PC-9 (cell line): ENCODE measurements at regions not wholly inside any gene's neighbourhood (a gene's known extent, or its start where the extent isn't known, plus 50 kb on each side); places are given as distances from the start of the nearest gene placed in this dataset.

Experiments used
- BruUV-seq: library from RNA; stranded (reverse); fragments of 400-500 nt; replicated peaks from 2 replicates; lab custom pipeline; 2021; lab: Mats Ljungman, UMichigan
- CTCF ChIA-PET: fragments of 300-600 bp; sonication (Branson Sonifier 250); formaldehyde crosslinking; loops from one replicate; lab custom pipeline; 2022; ENCODE audit warnings: antibody characterized with exemption; lab: Charles Lee
- POLR2A ChIA-PET: fragments of 300-600 bp; sonication (Branson Sonifier 250); formaldehyde crosslinking; loops from one replicate; lab custom pipeline; 2022; ENCODE audit warnings: antibody characterized with exemption; ENCODE audit not compliant: unreplicated experiment; lab: Charles Lee
- DNase-seq, 2 experiments: peaks; one replicate each; pipeline versions ENCODE4 v3.0.0 to v3.0.0-alpha.2; 2015 to 2022; ENCODE audit warnings: mixed read lengths in 1 of 2
- H2AFZ ChIP-seq: fragments of 200-600 bp; sonication (generic); 2 replicates; pipeline ENCODE4 v1.8.1; 2017; ENCODE audit warnings: antibody characterized with exemption
- H3F3A ChIP-seq: fragments of 200-600 bp; sonication (generic); 2 replicates; pipeline ENCODE4 v1.8.1; 2017; ENCODE audit warnings: antibody characterized with exemption, mild to moderate bottlenecking, low read depth; ENCODE audit not compliant: insufficient read depth
- H3K27ac ChIP-seq: fragments of 200-600 bp; sonication (generic); 2 replicates; pipeline ENCODE4 v1.6.1; 2016; ENCODE audit warnings: mixed run types
- H3K27me3 ChIP-seq: fragments of 200-600 bp; sonication (generic); 2 replicates; pipeline ENCODE4 v1.6.1; 2016; ENCODE audit warnings: low read depth, mixed run types; ENCODE audit not compliant: insufficient read depth
- H3K36me3 ChIP-seq: fragments of 200-600 bp; sonication (generic); 2 replicates; pipeline ENCODE4 v1.6.1; 2016; ENCODE audit warnings: low read depth, mixed run types
- H3K4me1 ChIP-seq: fragments of 200-600 bp; sonication (generic); replicated peaks from 2 replicates; pipeline ENCODE4 v1.6.1; 2016; ENCODE audit warnings: mixed run types; ENCODE audit not compliant: insufficient read depth
- H3K4me2 ChIP-seq: fragments of 200-600 bp; sonication (generic); 2 replicates; pipeline ENCODE4 v1.6.1; 2017; ENCODE audit warnings: mixed run types
- H3K4me3 ChIP-seq: fragments of 200-600 bp; sonication (generic); 2 replicates; pipeline ENCODE4 v1.6.1; 2016; ENCODE audit warnings: mixed run types
- H3K79me2 ChIP-seq: fragments of 200-600 bp; sonication (generic); 2 replicates; pipeline ENCODE4 v1.6.1; 2017; ENCODE audit warnings: low read depth, mixed run types
- H3K9me2 ChIP-seq: fragments of 200-600 bp; sonication (generic); 2 replicates; pipeline ENCODE4 v1.8.1; 2017; ENCODE audit warnings: mild to moderate bottlenecking; ENCODE audit not compliant: insufficient read depth
- H3K9me3 ChIP-seq: fragments of 200-600 bp; sonication (generic); 2 replicates; pipeline ENCODE4 v1.8.1; 2016; ENCODE audit warnings: low read depth; ENCODE audit not compliant: insufficient read depth
- H4K20me1 ChIP-seq: fragments of 200-600 bp; sonication (generic); 2 replicates; pipeline ENCODE4 v1.8.1; 2017; ENCODE audit not compliant: insufficient read depth
- CTCF ChIP-seq: fragments of 200-600 bp; sonication (generic); conservative IDR thresholded peaks from 2 replicates; pipeline ENCODE4 v1.6.1; 2017; ENCODE audit warnings: mixed run types, antibody characterized with exemption, mild to moderate bottlenecking, moderate library complexity
- EZH2 ChIP-seq: fragments of 200-600 bp; sonication (generic); IDR thresholded peaks from 2 replicates; pipeline ENCODE4 v1.8.0; 2017; ENCODE audit warnings: antibody characterized with exemption, low read depth
- intact Hi-C: fragments of 100-400 bp; cut with micrococcal nuclease; formaldehyde crosslinking; loops from one replicate; pipeline ENCODE4 v1.10.0; 2022; ENCODE audit not compliant: unreplicated experiment

- intact Hi-C loops = no loop called here
- DNase-seq = no peak
- H3K4me1 ChIP-seq = no peaks in the 10 kb centered on the region
- no peak overlapping the region for H3K4me3 ChIP-seq
- no peaks in the 10 kb centered on the region for H4K20me1 ChIP-seq
- no peaks in the 10 kb centered on the region for H3K9me3 ChIP-seq
- no peaks in the 10 kb centered on the region for H3K9me2 ChIP-seq
- ChIA-PET CTCF (no interaction called here), POLR2A (no interaction called here)
- TF ChIP-seq CTCF (no peak), EZH2 (no peak)
- no TSS peak for BruUV-seq
- H3K79me2 ChIP-seq = no peaks in the 10 kb centered on the region
- H3K27me3 ChIP-seq = peaks cover 52% of the 10 kb centered on the region
- no peak overlapping the region for H3K4me2 ChIP-seq
- no peaks in the 10 kb centered on the region for H3K36me3 ChIP-seq
- no peak overlapping the region for H2AFZ ChIP-seq
- no peak overlapping the region for H3K27ac ChIP-seq
- no peaks in the 10 kb centered on the region for H3F3A ChIP-seq
These were observed 104.5 kb upstream of the FAM20A start for GRCh38 chr17:68705714-68706076.

GRCh38 chr17:68704871-68705713 is 103.9 kb upstream of the FAM20A start:
- Histone ChIP-seq H3K4me3 (no peak overlapping the region), H3K9me3 (no peaks in the 10 kb centered on the region), H3F3A (no peaks in the 10 kb centered on the region), H3K9me2 (no peaks in the 10 kb centered on the region), H4K20me1 (no peaks in the 10 kb centered on the region), H3K36me3 (no peaks in the 10 kb centered on the region), H3K27ac (no peak overlapping the region), H2AFZ (no peak overlapping the region), H3K27me3 (peaks cover 49% of the 10 kb centered on the region), H3K4me2 (no peak overlapping the region), H3K4me1 (no peaks in the 10 kb centered on the region), H3K79me2 (no peaks in the 10 kb centered on the region)
- intact Hi-C loops = no loop called here
- BruUV-seq = no TSS peak
- CTCF ChIA-PET = no interaction called here
- POLR2A ChIA-PET = no interaction called here
- TF ChIP-seq CTCF (no peak), EZH2 (no peak)
- no peak for DNase-seq

GRCh38 chr17:68701046-68701445 is 99.9 kb upstream of the FAM20A start:
- H3K79me2 ChIP-seq = no peaks in the 10 kb centered on the region
- no peaks in the 10 kb centered on the region for H3K36me3 ChIP-seq
- H3K4me3 ChIP-seq = no peak overlapping the region
- no peaks in the 10 kb centered on the region for H3K9me2 ChIP-seq
- H3K9me3 ChIP-seq = no peaks in the 10 kb centered on the region
- ChIA-PET CTCF (no interaction called here), POLR2A (no interaction called here)
- H3K27me3 ChIP-seq = peaks cover 38% of the 10 kb centered on the region
- H3K4me2 ChIP-seq = no peak overlapping the region
- H3K4me1 ChIP-seq = no peaks in the 10 kb centered on the region
- no peaks in the 10 kb centered on the region for H4K20me1 ChIP-seq
- no peak for DNase-seq
- H3F3A ChIP-seq = no peaks in the 10 kb centered on the region
- H3K27ac ChIP-seq = no peak overlapping the region
- intact Hi-C loops = no loop called here
- TF ChIP-seq CTCF = no peak
- no peak for TF ChIP-seq EZH2
- BruUV-seq = no TSS peak
- no peak overlapping the region for H2AFZ ChIP-seq
